Neural progenitor cell (in vitro differentiated cells): ENCODE measurements at regions not wholly inside any gene's neighbourhood (a gene's known extent, or its start where the extent isn't known, plus 50 kb on each side); places are given as distances from the start of the nearest gene placed in this dataset.

Experiments used
- DNase-seq: peaks from one replicate; pipeline ENCODE4 v3.0.0-alpha.2; 2016; ENCODE audit warnings: low spot score
- H2AFZ ChIP-seq: fragments of 200-600 bp; sonication (generic); replicated peaks from 2 replicates; pipeline ENCODE4 v1.6.1; 2016; ENCODE audit warnings: antibody characterized with exemption
- H3F3A ChIP-seq: fragments of 200-600 bp; sonication (generic); 2 replicates; pipeline ENCODE4 v1.6.1; 2016; ENCODE audit warnings: antibody characterized with exemption, low read depth
- H3K27ac ChIP-seq: fragments of 200-600 bp; sonication (generic); 2 replicates; pipeline ENCODE4 v1.5.1; 2016; ENCODE audit warnings: mild to moderate bottlenecking
- H3K27me3 ChIP-seq: fragments of 200-600 bp; sonication (generic); 2 replicates; pipeline ENCODE4 v1.6.1; 2016; ENCODE audit warnings: mild to moderate bottlenecking, moderate library complexity
- H3K36me3 ChIP-seq: fragments of 200-600 bp; sonication (generic); 2 replicates; pipeline ENCODE4 v1.5.1; 2016
- H3K4me1 ChIP-seq: fragments of 200-600 bp; sonication (generic); 2 replicates; pipeline ENCODE4 v1.6.1; 2016; ENCODE audit warnings: mixed run types
- H3K4me2 ChIP-seq: fragments of 200-600 bp; sonication (generic); 2 replicates; pipeline ENCODE4 v1.6.1; 2016
- H3K4me3 ChIP-seq: fragments of 200-600 bp; sonication (generic); 2 replicates; pipeline ENCODE4 v1.5.1; 2016
- H3K79me2 ChIP-seq: fragments of 200-600 bp; sonication (generic); 2 replicates; pipeline ENCODE4 v1.6.1; 2016; ENCODE audit warnings: low read depth
- H3K9ac ChIP-seq: fragments of 200-600 bp; sonication (generic); 2 replicates; pipeline ENCODE4 v1.6.1; 2016
- H3K9me3 ChIP-seq: fragments of 200-600 bp; sonication (generic); 2 replicates; pipeline ENCODE4 v1.5.1; 2016; ENCODE audit warnings: low read depth
- H4K20me1 ChIP-seq: fragments of 200-600 bp; sonication (generic); 2 replicates; pipeline ENCODE4 v1.6.1; 2016; ENCODE audit warnings: low read depth
- H3K27ac Mint-ChIP-seq: 3 replicates; pipeline ENCODE4 v1.8.0; 2021; ENCODE audit warnings: mixed read lengths
- H3K27me3 Mint-ChIP-seq: 2 replicates; pipeline ENCODE4 v1.8.0; 2022; ENCODE audit warnings: low read depth, mild to moderate bottlenecking, inconsistent platforms, moderate library complexity, mixed read lengths; ENCODE audit not compliant: insufficient read depth
- H3K36me3 Mint-ChIP-seq: 3 replicates; pipeline ENCODE4 v1.8.0; 2021; ENCODE audit warnings: mixed read lengths
- H3K4me1 Mint-ChIP-seq: 3 replicates; pipeline ENCODE4 v1.8.0; 2021; ENCODE audit warnings: mixed read lengths
- H3K4me3 Mint-ChIP-seq: 3 replicates; pipeline ENCODE4 v1.8.0; 2021; ENCODE audit warnings: mild to moderate bottlenecking, moderate library complexity, mixed read lengths
- H3K9me3 Mint-ChIP-seq: 3 replicates; pipeline ENCODE4 v1.8.0; 2020; ENCODE audit warnings: mixed read lengths
- EZH2 ChIP-seq: fragments of 200-600 bp; sonication (generic); IDR thresholded peaks from 2 replicates; pipeline ENCODE4 v1.6.1; 2017; ENCODE audit warnings: antibody characterized with exemption, mild to moderate bottlenecking, moderate library complexity
- EZH2phosphoT487 ChIP-seq: fragments of 200-600 bp; sonication (generic); IDR thresholded peaks from 2 replicates; pipeline ENCODE4 v1.6.1; 2017; ENCODE audit warnings: antibody characterized with exemption
- TF ChIP-seq, protein P1 (sequence below): fragments of 200-600 bp; sonication (generic); IDR thresholded peaks from 2 replicates; pipeline ENCODE4 v1.5.1; 2017; ENCODE audit warnings: antibody characterized with exemption, mild to moderate bottlenecking

- H3K4me1 ChIP-seq: no peaks in the 10 kb centered on the region
- H3K36me3 ChIP-seq: no peaks in the 10 kb centered on the region
- no peak overlapping the region for H3K27ac ChIP-seq
- no peak overlapping the region for H3K9ac ChIP-seq
- no peak overlapping the region for H3K4me3 Mint-ChIP-seq
- H3K27me3 ChIP-seq: no peaks in the 10 kb centered on the region
- H3K9me3 Mint-ChIP-seq: no peaks in the 10 kb centered on the region
- H3K79me2 ChIP-seq: no peaks in the 10 kb centered on the region
- peaks cover 4% of the 10 kb centered on the region for H3K4me1 Mint-ChIP-seq
- H3K4me2 ChIP-seq: no peak overlapping the region
- no peaks in the 10 kb centered on the region for H4K20me1 ChIP-seq
- H3F3A ChIP-seq: no peaks in the 10 kb centered on the region
- H3K27me3 Mint-ChIP-seq: peaks cover 2% of the 10 kb centered on the region
- DNase-seq: no peak
- no peak overlapping the region for H3K4me3 ChIP-seq
- no peak overlapping the region for H3K27ac Mint-ChIP-seq
- H3K36me3 Mint-ChIP-seq: no peaks in the 10 kb centered on the region
- TF ChIP-seq EZH2phosphoT487: no peak
- TF ChIP-seq EZH2: no peak
- TF ChIP-seq, protein P1, sequence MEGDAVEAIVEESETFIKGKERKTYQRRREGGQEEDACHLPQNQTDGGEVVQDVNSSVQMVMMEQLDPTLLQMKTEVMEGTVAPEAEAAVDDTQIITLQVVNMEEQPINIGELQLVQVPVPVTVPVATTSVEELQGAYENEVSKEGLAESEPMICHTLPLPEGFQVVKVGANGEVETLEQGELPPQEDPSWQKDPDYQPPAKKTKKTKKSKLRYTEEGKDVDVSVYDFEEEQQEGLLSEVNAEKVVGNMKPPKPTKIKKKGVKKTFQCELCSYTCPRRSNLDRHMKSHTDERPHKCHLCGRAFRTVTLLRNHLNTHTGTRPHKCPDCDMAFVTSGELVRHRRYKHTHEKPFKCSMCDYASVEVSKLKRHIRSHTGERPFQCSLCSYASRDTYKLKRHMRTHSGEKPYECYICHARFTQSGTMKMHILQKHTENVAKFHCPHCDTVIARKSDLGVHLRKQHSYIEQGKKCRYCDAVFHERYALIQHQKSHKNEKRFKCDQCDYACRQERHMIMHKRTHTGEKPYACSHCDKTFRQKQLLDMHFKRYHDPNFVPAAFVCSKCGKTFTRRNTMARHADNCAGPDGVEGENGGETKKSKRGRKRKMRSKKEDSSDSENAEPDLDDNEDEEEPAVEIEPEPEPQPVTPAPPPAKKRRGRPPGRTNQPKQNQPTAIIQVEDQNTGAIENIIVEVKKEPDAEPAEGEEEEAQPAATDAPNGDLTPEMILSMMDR: no peak
- no peak overlapping the region for H2AFZ ChIP-seq
- no peaks in the 10 kb centered on the region for H3K9me3 ChIP-seq
These were observed 119.4 kb upstream of the MVB12B start for GRCh38 chr9:126207256-126207655.

DNA sequence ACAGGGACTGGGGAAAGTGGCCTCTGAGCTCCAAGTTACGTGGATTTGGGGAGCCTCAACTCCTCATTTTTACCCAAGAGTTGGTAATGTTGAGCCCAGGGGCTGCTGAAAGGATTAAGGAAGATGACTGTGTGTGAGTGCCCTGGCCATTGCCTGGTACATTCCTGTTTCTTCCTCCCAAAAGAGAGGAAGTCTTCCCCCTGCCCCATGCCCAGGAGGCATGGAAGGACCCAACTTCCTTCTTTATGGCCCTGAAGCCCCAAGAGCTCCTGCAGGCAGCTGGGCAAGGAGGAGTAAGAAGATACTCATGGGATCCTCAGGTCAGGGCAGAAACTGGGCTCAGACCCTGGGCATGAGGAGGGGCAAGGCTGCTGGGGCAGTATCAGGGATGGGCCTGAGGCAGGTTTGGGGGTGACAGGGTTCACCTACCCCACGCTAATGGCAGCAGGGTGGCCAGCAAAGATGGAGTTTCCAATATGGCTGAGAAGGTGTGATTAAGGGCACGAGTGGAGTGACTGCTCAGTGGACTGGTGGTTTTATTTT lies 118.3 kb upstream of the MVB12B start:
- Mint-ChIP-seq H3K9me3 (no peaks in the 10 kb centered on the region), H3K4me3 (no peak overlapping the region), H3K27me3 (peaks cover 2% of the 10 kb centered on the region), H3K36me3 (no peaks in the 10 kb centered on the region), H3K27ac (no peak overlapping the region), H3K4me1 (peaks cover 4% of the 10 kb centered on the region)
- no peaks in the 10 kb centered on the region for H3K79me2 ChIP-seq
- no peaks in the 10 kb centered on the region for H3K4me1 ChIP-seq
- H3K4me2 ChIP-seq: no peak overlapping the region
- TF ChIP-seq, protein P1: no peak
- no peak for TF ChIP-seq EZH2phosphoT487
- TF ChIP-seq EZH2: no peak
- H3K36me3 ChIP-seq: no peaks in the 10 kb centered on the region
- H3K9ac ChIP-seq: no peak overlapping the region
- no peak overlapping the region for H3K4me3 ChIP-seq
- no peaks in the 10 kb centered on the region for H4K20me1 ChIP-seq
- no peak overlapping the region for H2AFZ ChIP-seq
- H3K27me3 ChIP-seq: no peaks in the 10 kb centered on the region
- no peak for DNase-seq
- H3K9me3 ChIP-seq: no peaks in the 10 kb centered on the region
- H3K27ac ChIP-seq: no peak overlapping the region
- no peaks in the 10 kb centered on the region for H3F3A ChIP-seq

GRCh38 chr9:126211441-126212074 lies 115.1 kb upstream of the MVB12B start:
- H3K27me3 Mint-ChIP-seq: peaks cover 2% of the 10 kb centered on the region
- Histone ChIP-seq H3K79me2 (no peaks in the 10 kb centered on the region), H3F3A (no peaks in the 10 kb centered on the region), H3K27ac (no peak overlapping the region), H3K9ac (no peak overlapping the region), H3K4me1 (no peaks in the 10 kb centered on the region), H3K4me3 (no peak overlapping the region), H3K27me3 (no peaks in the 10 kb centered on the region), H3K36me3 (no peaks in the 10 kb centered on the region), H3K4me2 (no peak overlapping the region), H3K9me3 (no peaks in the 10 kb centered on the region), H4K20me1 (no peaks in the 10 kb centered on the region), H2AFZ (no peak overlapping the region)
- peaks cover 5% of the 10 kb centered on the region for H3K9me3 Mint-ChIP-seq
- H3K4me3 Mint-ChIP-seq: no peak overlapping the region
- no peaks in the 10 kb centered on the region for H3K36me3 Mint-ChIP-seq
- H3K27ac Mint-ChIP-seq: no peak overlapping the region
- DNase-seq: no peak
- no peaks in the 10 kb centered on the region for H3K4me1 Mint-ChIP-seq
- TF ChIP-seq EZH2phosphoT487 (no peak), EZH2 (no peak)
- TF ChIP-seq, protein P1: no peak
